Umbilical cord (tissue), 1 donor: ENCODE measurements at regions not wholly inside any gene's neighbourhood (a gene's known extent, or its start where the extent isn't known, plus 50 kb on each side); places are given as distances from the start of the nearest gene placed in this dataset.
A peak's percentile ranks its signal among the peaks of the same experiment; 100 is the strongest.

Experiments
- DNase-seq: peaks from one replicate; pipeline ENCODE4 v3.0.0-alpha.2; 2015; ENCODE audit warnings: low spot score

GRCh38 chr6:56716229-56716628 lies 73.5 kb upstream of the DST start:
- no peak for DNase-seq

GRCh38 chr6:56715741-56716140 lies 73.1 kb upstream of the DST start:
- DNase-seq, result no peak

- DNase-seq, result no peak
Measured at GRCh38 chr6:56714982-56715456, 72.3 kb upstream of the DST start.

DNA sequence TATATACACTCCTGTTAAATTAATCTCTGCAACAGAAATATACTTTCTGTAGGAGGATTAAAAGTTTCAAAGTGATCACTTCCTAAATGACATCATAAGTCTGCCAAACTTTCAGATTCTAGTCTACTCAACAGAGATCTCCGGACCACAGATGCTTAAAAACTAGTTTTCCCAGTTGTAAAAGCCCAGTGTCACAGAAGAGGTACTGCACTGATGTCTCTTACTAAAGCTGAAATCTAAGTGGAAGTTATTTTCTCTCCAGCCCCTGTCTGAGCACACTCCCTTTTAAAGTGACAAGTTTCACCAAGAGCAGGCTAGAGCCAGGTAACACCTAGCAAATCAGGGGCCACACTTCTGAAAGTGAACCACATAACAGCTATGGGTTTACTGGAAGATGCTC lies 71.6 kb upstream of the DST start:
- no peak for DNase-seq

DNA sequence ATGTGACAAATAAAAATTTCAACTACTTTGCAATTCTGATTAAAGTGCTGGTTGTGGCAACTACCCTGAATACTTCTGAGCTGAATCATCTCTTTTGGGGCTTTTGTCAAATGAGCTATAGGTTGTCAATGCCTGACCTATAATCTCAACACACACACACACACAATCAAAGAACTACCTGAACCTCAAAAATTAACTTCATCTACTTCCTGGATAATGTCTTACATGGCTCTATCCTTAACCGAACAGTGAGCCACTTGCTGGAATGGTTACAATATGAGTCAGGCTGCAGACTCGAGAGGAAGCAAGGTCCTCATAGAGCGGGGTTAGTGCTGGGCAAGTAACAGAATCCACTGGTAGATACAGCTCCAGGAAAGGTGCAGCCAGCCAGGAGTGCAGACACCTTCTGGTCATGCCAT lies 70.6 kb upstream of the DST start:
- DNase-seq, result peak; percentile 49

- DNase-seq, result no peak
Measured at GRCh38 chr6:56710967-56711366, 68.3 kb upstream of the DST start.

- no peak for DNase-seq
Measured at GRCh38 chr6:56709650-56710049, 67.0 kb upstream of the DST start.

GRCh38 chr6:56708810-56709597 lies 66.3 kb upstream of the DST start:
- peak; percentile 75 for DNase-seq

GRCh38 chr6:56706981-56707726 lies 64.5 kb upstream of the DST start:
- DNase-seq, result no peak

- DNase-seq, result peak; percentile 62
Measured at GRCh38 chr6:56699066-56699654, 56.5 kb upstream of the DST start.

- DNase-seq, result no peak
Measured at GRCh38 chr6:56695702-56696101, 53.0 kb upstream of the DST start.

GRCh38 chr6:56694002-56694401 lies 51.3 kb upstream of the DST start:
- no peak for DNase-seq

- DNase-seq, result peak; percentile 97
Measured at GRCh38 chr6:56693246-56693607, 50.5 kb upstream of the DST start.

- DNase-seq, result peak; percentile 89
Measured at GRCh38 chr6:56692523-56693245, 50.0 kb upstream of the DST start.
